Lung (tissue), 11 donors: ENCODE measurements at regions not wholly inside any gene's neighbourhood (a gene's known extent, or its start where the extent isn't known, plus 50 kb on each side); places are given as distances from the start of the nearest gene placed in this dataset.

Experiments
- ATAC-seq: fragments of 200-7000 bp; cut with Tn5 transposase; one replicate; pipeline ENCODE4 v1.9.1; 2020; ENCODE audit warnings: moderate number of reproducible peaks; ENCODE audit not compliant: insufficient read depth, low FRiP score
- DNase-seq, 3 donors: peaks; one replicate each; pipeline ENCODE4 v3.0.0-alpha.2; 2013 to 2017
- H3K27ac ChIP-seq, 2 donors: one replicate each; pipeline ENCODE4 v1.5.1; 2013; ENCODE audit warnings: mild to moderate bottlenecking in 2 of 2, moderate library complexity in 2 of 2, control low read depth in 1 of 2, inconsistent platforms in 1 of 2, low read depth in 1 of 2, low read length in 1 of 2
- H3K27me3 ChIP-seq, 3 donors: one replicate each; pipeline ENCODE4 v1.5.1; 2013; ENCODE audit warnings: low read length in 2 of 3; ENCODE audit not compliant: control insufficient read depth in 3 of 3, insufficient read depth in 3 of 3
- H3K36me3 ChIP-seq, 4 donors: one replicate each; pipeline ENCODE4 v1.5.1; 2013; ENCODE audit warnings: low read length in 4 of 4, mild to moderate bottlenecking in 1 of 4, moderate library complexity in 1 of 4; ENCODE audit not compliant: control insufficient read depth in 4 of 4, insufficient read depth in 4 of 4
- H3K4me1 ChIP-seq, 5 donors: one replicate each; pipeline ENCODE4 v1.5.1; 2013; ENCODE audit warnings: low read length in 5 of 5, mild to moderate bottlenecking in 2 of 5, moderate library complexity in 1 of 5; ENCODE audit not compliant: control insufficient read depth in 5 of 5, insufficient read depth in 5 of 5
- H3K4me3 ChIP-seq: one replicate; pipeline ENCODE4 v1.5.1; 2013; ENCODE audit warnings: mild to moderate bottlenecking, control low read depth, moderate library complexity
- H3K9ac ChIP-seq, 2 donors: one replicate each; pipeline ENCODE4 v1.5.1; 2013; ENCODE audit warnings: low read length in 2 of 2, control low read depth in 1 of 2; ENCODE audit not compliant: insufficient read depth in 1 of 2
- H3K9me3 ChIP-seq, 4 donors: one replicate each; pipeline ENCODE4 v1.5.1; 2013; ENCODE audit warnings: low read length in 3 of 4, mild to moderate bottlenecking in 1 of 4, moderate library complexity in 1 of 4; ENCODE audit not compliant: control insufficient read depth in 4 of 4, insufficient read depth in 3 of 4
- CTCF ChIP-seq: IDR thresholded peaks from 2 replicates; pipeline ENCODE4 v1.5.1; 2012; ENCODE audit warnings: mild to moderate bottlenecking; ENCODE audit errors: control extremely low read depth, extremely low read depth
- WGBS, 2 donors: extraction: QIAGEN DNeasy Blood & Tissue Kit; methylation state at CpG; one replicate each; pipeline ENCODE4 v1.1.7; 2013; 5-methylcytosine and 5-hydroxymethylcytosine counted together
- donor health status: control.
- donor health status: control.
- donor health status: Bipolar disorder and iron deficiency.
- donor health status: healthy.
- donor health status: DM: yes; HTN: yes; CAD: no.

GRCh38 chr1:170252851-170253579 lies 107.3 kb downstream of the NTMT2 start:
- ATAC-seq = no peak
- Histone ChIP-seq H3K4me3 (no peak overlapping the region), H3K9ac (no peak overlapping the region), H3K27ac (no peak overlapping the region), H3K36me3 (no peaks in the 10 kb centered on the region), H3K4me1 (no peaks in the 10 kb centered on the region), H3K27me3 (no peaks in the 10 kb centered on the region), H3K9me3 (peaks cover 0 to 4% (median 0%) of the 10 kb centered on the region in 4 donors)
- TF ChIP-seq CTCF = no peak
- DNase-seq = no peak
- 73 to 91% methylated on average over 3 of the region's 3 CpGs for WGBS, 2 donors

GRCh38 chr1:170254371-170254770 lies 108.6 kb downstream of the NTMT2 start:
- ATAC-seq = no peak

GRCh38 chr1:170261669-170262068 lies 115.9 kb downstream of the NTMT2 start:
- H3K9me3 ChIP-seq = no peaks in the 10 kb centered on the region
- H3K27ac ChIP-seq = no peak overlapping the region
- no peaks in the 10 kb centered on the region for H3K4me1 ChIP-seq
- ATAC-seq (no peak), DNase-seq (no peak)
- WGBS, 2 donors = 65 to 77% methylated on average over 5 of the region's 5 CpGs
- no peak overlapping the region for H3K9ac ChIP-seq
- H3K27me3 ChIP-seq = no peaks in the 10 kb centered on the region
- H3K4me3 ChIP-seq = no peak overlapping the region
- no peak for TF ChIP-seq CTCF
- H3K36me3 ChIP-seq = no peaks in the 10 kb centered on the region

More at GRCh38 chr1:170254371-170254770, 108.6 kb downstream of the NTMT2 start:
- Histone ChIP-seq H3K9me3 (peaks cover 0 to 4% (median 0%) of the 10 kb centered on the region in 4 donors), H3K27ac (no peak overlapping the region), H3K4me1 (no peaks in the 10 kb centered on the region), H3K9ac (no peak overlapping the region), H3K4me3 (no peak overlapping the region), H3K36me3 (no peaks in the 10 kb centered on the region), H3K27me3 (no peaks in the 10 kb centered on the region)
- DNase-seq = no peak
- TF ChIP-seq CTCF = no peak
- WGBS, 2 donors = 91 to 96% methylated on average over 3 of the region's 3 CpGs
